Activated CD8-positive, alpha-beta T cell treated with anti-CD3 and anti-CD28 coated beads, Interleukin-2, amount 10 ng/mL, durations not matched to agents 7 days and 5 days (primary cell): ENCODE measurements at regions not wholly inside any gene's neighbourhood (a gene's known extent, or its start where the extent isn't known, plus 50 kb on each side); places are given as distances from the start of the nearest gene placed in this dataset.

Experiments used
- ATAC-seq: fragments of 150-1000 bp; cut with Tn5 transposase; one replicate; pipeline ENCODE4 v1.10.0; 2021; ENCODE audit warnings: moderate library complexity
- CTCF ChIA-PET: fragments of 350-600 bp; sonication (Branson Sonifier 250); formaldehyde crosslinking; loops from one replicate; lab custom pipeline; 2021; ENCODE audit warnings: antibody characterized with exemption; lab: Charles Lee
- POLR2A ChIA-PET: fragments of 350-600 bp; sonication (Branson Sonifier 250); formaldehyde crosslinking; loops from one replicate; lab custom pipeline; 2021; ENCODE audit warnings: antibody characterized with exemption; lab: Charles Lee
- DNase-seq: peaks from one replicate; pipeline ENCODE4 v3.0.0-alpha.2; 2020
- H3K27ac Mint-ChIP-seq: one replicate; pipeline ENCODE4 v1.8.0; 2021; ENCODE audit warnings: mild to moderate bottlenecking, mixed read lengths
- H3K27me3 Mint-ChIP-seq: one replicate; pipeline ENCODE4 v1.8.0; 2021; ENCODE audit warnings: low read depth, mixed read lengths
- H3K36me3 Mint-ChIP-seq: one replicate; pipeline ENCODE4 v1.8.0; 2021; ENCODE audit warnings: low read depth, mixed read lengths
- H3K4me1 Mint-ChIP-seq: one replicate; pipeline ENCODE4 v1.8.0; 2021; ENCODE audit warnings: low read depth, mixed read lengths
- H3K4me3 Mint-ChIP-seq: one replicate; pipeline ENCODE4 v1.8.0; 2021; ENCODE audit warnings: mild to moderate bottlenecking, mixed read lengths
- H3K9me3 Mint-ChIP-seq: one replicate; pipeline ENCODE4 v1.8.0; 2022; ENCODE audit warnings: mixed read lengths; ENCODE audit not compliant: insufficient read depth

- DNase-seq (no peak), ATAC-seq (no peak)
- Mint-ChIP-seq H3K4me1 (no peaks in the 10 kb centered on the region), H3K27ac (no peak overlapping the region), H3K9me3 (no peaks in the 10 kb centered on the region), H3K36me3 (no peaks in the 10 kb centered on the region), H3K27me3 (peaks cover 9% of the 10 kb centered on the region), H3K4me3 (no peak overlapping the region)
- CTCF ChIA-PET: no interaction called here
- POLR2A ChIA-PET: no interaction called here
Observed at GRCh38 chr14:36245223-36245622, 68.7 kb upstream of the PTCSC3 start.

DNA sequence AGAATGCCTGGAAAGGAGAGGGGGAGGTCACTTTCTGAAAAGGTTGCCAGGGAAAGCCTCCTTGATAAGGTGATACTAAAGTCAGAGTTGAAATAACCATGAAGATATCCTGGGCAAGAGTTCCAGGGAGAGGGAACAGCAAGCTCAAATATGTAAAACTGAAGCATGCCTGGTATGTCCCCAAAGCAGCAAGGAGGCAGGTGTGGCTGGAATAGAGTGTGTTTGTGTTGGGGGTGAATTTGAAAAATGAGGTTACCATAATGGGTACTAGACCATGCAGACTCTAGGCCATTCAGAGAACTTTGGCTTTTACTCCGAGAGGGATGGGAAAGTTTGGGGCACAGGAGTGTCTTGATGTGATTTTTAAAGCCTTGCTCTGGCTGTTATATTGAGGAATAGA lies 66.7 kb upstream of the PTCSC3 start:
- Mint-ChIP-seq H3K36me3 (no peaks in the 10 kb centered on the region), H3K4me1 (no peaks in the 10 kb centered on the region), H3K9me3 (no peaks in the 10 kb centered on the region), H3K27ac (no peak overlapping the region), H3K27me3 (peaks cover 9% of the 10 kb centered on the region), H3K4me3 (no peak overlapping the region)
- DNase-seq (no peak), ATAC-seq (no peak)
- CTCF ChIA-PET: interaction anchor here (1.0 kb wide), 1 partner anchor 130 kb away, joined by 3 read pairs; no protein-coding TSS in a partner anchor
- POLR2A ChIA-PET: no interaction called here

DNA sequence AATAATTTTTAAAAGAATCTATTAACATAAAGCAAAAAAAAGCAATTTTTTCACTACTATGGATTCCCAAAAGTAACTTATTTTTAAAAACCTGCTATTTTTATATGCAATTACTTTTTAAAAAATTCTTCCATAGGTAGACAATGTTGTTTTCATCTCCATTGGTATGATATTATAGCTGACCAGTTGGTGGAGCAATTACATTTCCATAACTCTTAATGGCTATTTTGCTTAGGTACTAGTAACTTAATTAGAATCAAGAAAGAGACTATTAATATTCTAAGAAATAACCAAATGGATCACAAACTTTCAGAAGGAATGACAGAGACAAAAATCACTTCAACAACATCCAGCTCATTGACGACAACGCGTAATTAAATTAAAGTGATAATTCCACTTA lies 64.7 kb upstream of the PTCSC3 start:
- Mint-ChIP-seq H3K9me3 (no peaks in the 10 kb centered on the region), H3K4me1 (no peaks in the 10 kb centered on the region), H3K4me3 (no peak overlapping the region), H3K27ac (no peak overlapping the region), H3K27me3 (peaks cover 5% of the 10 kb centered on the region), H3K36me3 (no peaks in the 10 kb centered on the region)
- DNase-seq (no peak), ATAC-seq (no peak)
- ChIA-PET CTCF (interaction anchor here (0.6 kb wide), 1 partner anchor 238 kb away, joined by 3 read pairs; no protein-coding TSS in a partner anchor), POLR2A (no interaction called here)

GRCh38 chr14:36238666-36239363 lies 62.3 kb upstream of the PTCSC3 start:
- Mint-ChIP-seq H3K27me3 (peaks cover 2% of the 10 kb centered on the region), H3K4me1 (no peaks in the 10 kb centered on the region), H3K36me3 (no peaks in the 10 kb centered on the region), H3K4me3 (no peak overlapping the region), H3K9me3 (no peaks in the 10 kb centered on the region), H3K27ac (no peak overlapping the region)
- ATAC-seq: no peak
- CTCF ChIA-PET: no interaction called here
- no peak for DNase-seq
- POLR2A ChIA-PET: no interaction called here

DNA sequence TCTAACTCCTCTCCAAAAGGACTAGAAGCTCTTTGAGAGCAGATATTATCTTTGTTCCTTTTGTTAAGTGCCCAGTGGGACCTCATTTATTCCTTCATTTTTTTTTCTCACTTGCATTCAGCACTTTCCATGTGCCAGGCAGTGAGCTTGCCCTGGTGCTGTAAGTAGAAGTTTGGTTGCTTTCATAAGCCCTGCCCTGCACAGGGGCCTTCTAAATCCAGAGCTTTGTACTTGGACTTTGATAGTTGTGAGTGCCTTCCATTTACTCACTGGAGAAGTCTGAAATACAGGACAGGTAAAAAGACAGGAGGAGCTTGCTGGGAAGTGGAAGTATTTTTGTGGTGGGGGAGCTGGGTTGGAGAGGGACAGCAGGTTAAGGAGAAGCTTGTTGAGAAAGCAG lies 56.7 kb upstream of the PTCSC3 start:
- Mint-ChIP-seq H3K4me1 (no peaks in the 10 kb centered on the region), H3K9me3 (no peaks in the 10 kb centered on the region), H3K27me3 (no peaks in the 10 kb centered on the region), H3K27ac (no peak overlapping the region), H3K36me3 (no peaks in the 10 kb centered on the region), H3K4me3 (no peak overlapping the region)
- CTCF ChIA-PET: no interaction called here
- ATAC-seq (no peak), DNase-seq (no peak)
- POLR2A ChIA-PET: no interaction called here

DNA sequence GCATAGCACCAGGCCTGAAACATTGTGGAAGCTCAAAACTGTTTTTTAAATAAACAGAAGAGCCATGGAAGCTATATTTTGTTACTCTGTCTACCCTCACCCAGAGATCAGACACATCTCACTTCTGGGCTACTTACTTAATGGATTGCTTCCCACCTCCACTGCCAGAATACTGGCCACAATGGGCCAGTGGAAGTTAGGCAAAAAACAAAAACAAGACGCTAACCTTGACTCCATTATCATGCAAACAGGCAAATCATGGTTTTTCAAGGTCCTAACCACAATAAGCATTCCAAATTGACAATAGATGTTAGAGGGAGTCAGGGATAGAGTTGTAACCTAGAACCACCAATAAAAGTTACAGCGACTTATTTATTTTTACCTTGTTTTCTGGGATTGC lies 52.7 kb upstream of the PTCSC3 start:
- DNase-seq (no peak), ATAC-seq (no peak)
- POLR2A ChIA-PET: no interaction called here
- CTCF ChIA-PET: no interaction called here
- Mint-ChIP-seq H3K36me3 (no peaks in the 10 kb centered on the region), H3K27ac (no peak overlapping the region), H3K27me3 (no peaks in the 10 kb centered on the region), H3K9me3 (no peaks in the 10 kb centered on the region), H3K4me1 (no peaks in the 10 kb centered on the region), H3K4me3 (no peak overlapping the region)

- CTCF ChIA-PET: no interaction called here
- no peak overlapping the region for H3K4me3 Mint-ChIP-seq
- DNase-seq (no peak), ATAC-seq (no peak)
- POLR2A ChIA-PET: no interaction called here
- H3K36me3 Mint-ChIP-seq: no peaks in the 10 kb centered on the region
- no peak overlapping the region for H3K27ac Mint-ChIP-seq
- H3K27me3 Mint-ChIP-seq: no peaks in the 10 kb centered on the region
- no peaks in the 10 kb centered on the region for H3K4me1 Mint-ChIP-seq
- no peaks in the 10 kb centered on the region for H3K9me3 Mint-ChIP-seq
Observed at GRCh38 chr14:36227802-36228201, 51.3 kb upstream of the PTCSC3 start.

DNA sequence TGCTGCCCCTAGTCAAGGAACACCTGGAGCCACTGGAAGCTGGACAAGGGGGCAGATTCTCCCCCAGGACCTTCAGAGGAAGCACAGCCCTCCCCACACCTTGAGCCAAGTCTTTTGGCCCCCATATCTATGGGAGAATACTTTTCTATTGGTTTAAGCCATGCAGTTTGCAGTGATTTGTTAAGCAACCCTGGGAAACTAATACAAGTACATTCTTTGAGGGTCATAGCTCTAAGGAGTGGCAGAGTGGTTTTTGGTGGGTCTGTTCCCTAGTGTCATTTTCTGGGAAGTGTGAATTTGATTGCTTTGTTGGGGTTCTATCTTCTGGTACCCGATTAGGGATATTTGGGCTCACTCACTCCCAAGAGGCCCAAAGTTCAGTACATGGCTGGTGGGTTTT lies 50.8 kb upstream of the PTCSC3 start:
- Mint-ChIP-seq H3K27me3 (no peaks in the 10 kb centered on the region), H3K9me3 (no peaks in the 10 kb centered on the region), H3K4me1 (no peaks in the 10 kb centered on the region), H3K36me3 (no peaks in the 10 kb centered on the region), H3K4me3 (no peak overlapping the region), H3K27ac (no peak overlapping the region)
- no peak for DNase-seq
- POLR2A ChIA-PET: no interaction called here
- ATAC-seq: no peak
- CTCF ChIA-PET: no interaction called here
